Activated CD8-positive, alpha-beta memory T cell treated with anti-CD3 and anti-CD28 coated beads for 36 hours (primary cell): ENCODE measurements at regions not wholly inside any gene's neighbourhood (a gene's known extent, or its start where the extent isn't known, plus 50 kb on each side); places are given as distances from the start of the nearest gene placed in this dataset.

Experiments
- CTCF ChIA-PET: fragments of 350-600 bp; sonication (Branson Sonifier 250); formaldehyde crosslinking; loops from one replicate; lab custom pipeline; 2021; ENCODE audit warnings: antibody characterized with exemption; lab: Charles Lee
- POLR2A ChIA-PET: fragments of 350-600 bp; sonication (Branson Sonifier 250); formaldehyde crosslinking; loops from one replicate; lab custom pipeline; 2021; ENCODE audit warnings: antibody characterized with exemption; lab: Charles Lee

GRCh38 chr1:58925247-58925646 lies 141.4 kb upstream of the JUN start:
- POLR2A ChIA-PET: no interaction called here
- CTCF ChIA-PET: interaction anchor here (0.5 kb wide), 1 partner anchor 399 kb away, joined by 7 read pairs; no protein-coding TSS in a partner anchor

- POLR2A ChIA-PET: no interaction called here
Observed at GRCh38 chr1:58926152-58926551, 142.3 kb upstream of the JUN start.

DNA sequence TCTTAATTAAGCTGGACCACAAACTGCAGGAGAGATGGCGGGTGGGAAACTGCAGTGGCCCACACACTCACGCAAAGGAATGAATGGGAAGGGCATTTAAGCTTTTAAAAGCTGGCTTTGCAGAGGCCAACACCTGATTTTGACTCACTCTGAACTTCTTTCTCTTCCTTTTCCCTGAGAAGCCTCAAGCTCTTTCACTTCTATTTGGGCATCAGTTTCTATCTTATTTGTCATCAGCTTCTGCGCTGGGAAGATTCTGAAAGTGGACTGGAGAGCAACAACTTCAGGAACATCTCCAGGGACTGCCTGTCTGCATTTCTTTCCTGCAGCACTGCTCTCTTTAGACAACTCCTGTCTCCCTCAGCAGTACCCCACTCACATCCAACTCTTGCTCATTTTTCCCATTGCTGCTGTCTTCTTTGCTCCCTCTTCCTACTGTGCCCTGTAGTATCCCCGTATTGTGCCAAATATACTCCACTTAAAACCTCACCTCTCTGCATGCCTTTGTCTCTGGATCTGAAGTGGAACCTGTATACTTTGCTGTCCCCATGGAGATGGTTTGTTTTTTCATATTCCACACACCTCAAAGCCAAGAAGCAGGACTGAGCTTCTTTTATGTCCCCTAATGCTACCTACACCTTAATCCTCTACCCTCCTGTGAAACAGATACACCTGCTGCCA lies 143.3 kb upstream of the JUN start:
- ChIA-PET POLR2A (no interaction called here), CTCF (interaction anchor here (0.6 to 2.1 kb wide), 2 partner anchors 15 to 142 kb away, joined by 3 to 5 read pairs; no protein-coding TSS in a partner anchor)

More at GRCh38 chr1:58926152-58926551, 142.3 kb upstream of the JUN start:
- CTCF ChIA-PET: no interaction called here

DNA sequence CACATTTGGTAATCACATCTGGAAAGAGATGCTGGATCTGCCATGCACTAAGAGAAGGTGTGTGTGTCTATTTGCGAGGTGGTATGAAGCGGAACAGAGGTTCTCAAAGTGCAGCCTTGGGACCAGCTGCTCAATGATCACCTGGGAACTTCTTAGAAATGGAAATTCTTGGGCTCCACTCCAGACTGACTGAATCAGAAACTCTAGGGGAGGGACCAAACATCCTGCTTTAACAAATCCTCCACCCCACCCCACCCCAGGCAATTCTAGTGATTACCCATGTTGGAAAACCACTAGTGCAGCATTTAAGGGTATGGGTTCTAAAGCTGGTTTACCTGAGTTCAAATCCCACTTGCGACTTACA lies 143.9 kb upstream of the JUN start:
- CTCF ChIA-PET: interaction anchor here (2.1 kb wide), 1 partner anchor 15 kb away, joined by 5 read pairs; no protein-coding TSS in a partner anchor
- POLR2A ChIA-PET: no interaction called here

GRCh38 chr1:58928514-58928913 lies 144.7 kb upstream of the JUN start:
- CTCF ChIA-PET: interaction anchor here (2.1 kb wide), 1 partner anchor 14 kb away, joined by 5 read pairs; no protein-coding TSS in a partner anchor

DNA sequence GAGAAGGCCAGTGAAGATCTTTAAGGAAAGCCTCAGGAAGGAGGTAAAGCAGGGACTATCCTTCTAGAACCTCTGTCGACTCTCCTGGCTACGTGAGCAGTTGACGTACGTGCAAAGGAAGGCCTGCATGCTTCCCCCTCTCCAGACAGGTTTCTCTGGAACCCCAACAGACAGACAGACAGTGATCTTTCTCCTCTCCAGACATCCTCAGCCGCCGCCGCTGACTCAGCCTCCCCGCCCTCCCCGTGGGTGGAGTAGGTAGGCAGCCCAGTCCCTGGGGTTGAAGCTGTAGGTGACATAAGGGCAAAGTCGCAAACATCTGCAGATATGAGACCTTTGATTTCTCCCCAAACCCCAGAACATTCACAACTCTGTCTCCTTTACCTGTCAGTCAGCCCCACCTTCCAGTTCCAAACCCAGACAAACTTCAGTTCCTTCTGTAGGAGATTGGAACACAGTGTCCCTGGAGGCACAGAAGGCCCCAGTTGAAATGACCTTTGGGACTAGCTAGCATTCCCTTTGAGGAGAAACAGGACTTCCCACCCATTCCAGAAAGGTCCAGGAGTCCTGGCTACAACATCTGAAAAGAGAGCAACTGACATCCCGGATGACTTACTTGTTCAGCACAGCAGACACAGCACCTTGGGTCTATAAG lies 146.0 kb upstream of the JUN start:
- ChIA-PET CTCF (no interaction called here), POLR2A (no interaction called here)

More at GRCh38 chr1:58928514-58928913, 144.7 kb upstream of the JUN start:
- POLR2A ChIA-PET: no interaction called here

DNA sequence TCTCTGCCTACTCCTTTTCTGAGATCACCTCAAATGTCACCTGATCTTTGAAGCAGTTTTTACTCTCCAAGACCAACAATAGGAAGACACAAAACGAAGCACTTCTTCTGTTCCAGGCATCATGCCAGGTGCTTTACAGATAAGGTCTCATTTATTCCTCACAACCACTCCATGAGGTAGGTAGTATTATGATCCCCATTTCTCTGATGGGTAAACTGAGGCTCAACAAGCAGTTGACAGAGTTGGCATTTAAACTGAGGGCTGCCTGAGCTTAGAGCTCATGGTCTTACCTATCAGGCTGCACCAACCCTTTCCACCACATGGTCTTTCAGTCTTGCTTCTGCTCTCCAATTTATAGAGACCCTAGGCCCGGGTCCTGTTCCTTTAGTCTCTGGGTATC lies 147.2 kb upstream of the JUN start:
- ChIA-PET CTCF (no interaction called here), POLR2A (interaction anchor here (0.9 kb wide), 1 partner anchor 11 kb away, joined by 3 read pairs; no protein-coding TSS in a partner anchor)

- POLR2A ChIA-PET: no interaction called here
- CTCF ChIA-PET: no interaction called here
Observed at GRCh38 chr1:58931756-58932155, 147.9 kb upstream of the JUN start.

DNA sequence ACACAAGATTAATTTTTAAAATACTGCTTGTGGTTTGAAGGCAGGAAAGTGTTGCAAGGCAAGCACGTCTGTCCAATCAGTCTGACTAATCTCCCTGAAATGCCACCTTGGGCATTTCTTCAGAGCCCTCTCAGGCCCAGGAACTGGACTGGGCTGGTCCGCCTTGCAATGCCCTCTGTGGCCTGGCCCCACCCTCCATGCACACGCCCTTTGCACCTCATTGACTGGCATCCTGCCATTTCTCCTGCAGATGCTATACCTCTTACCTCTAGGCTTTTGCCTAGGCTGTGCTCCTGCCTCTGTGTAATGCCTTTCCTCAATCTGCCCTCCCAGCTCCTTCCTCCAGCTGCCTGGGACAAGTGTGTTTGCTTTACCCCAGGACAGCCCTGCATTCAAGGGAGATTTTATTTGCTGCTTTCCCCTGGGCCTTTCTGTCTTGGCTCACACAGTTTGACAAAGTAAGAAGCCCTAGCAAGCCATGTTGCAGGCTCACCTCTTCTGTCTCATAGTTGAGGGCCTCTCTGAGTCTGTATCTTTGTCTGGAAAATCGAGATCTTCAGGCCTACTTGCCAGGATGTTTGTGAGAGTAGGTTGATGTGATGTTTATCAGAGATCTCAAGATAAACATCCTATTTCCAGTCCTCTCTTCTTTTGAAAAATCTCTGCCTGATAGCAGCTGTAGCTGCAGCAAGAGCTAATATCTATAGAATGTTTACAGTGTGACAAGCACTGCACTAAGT lies 149.2 kb upstream of the JUN start:
- CTCF ChIA-PET: no interaction called here

GRCh38 chr1:58933599-58933926 lies 149.7 kb upstream of the JUN start:
- CTCF ChIA-PET: no interaction called here
- POLR2A ChIA-PET: no interaction called here

More for the DNA sequence above, 149.2 kb upstream of the JUN start:
- POLR2A ChIA-PET: no interaction called here

DNA sequence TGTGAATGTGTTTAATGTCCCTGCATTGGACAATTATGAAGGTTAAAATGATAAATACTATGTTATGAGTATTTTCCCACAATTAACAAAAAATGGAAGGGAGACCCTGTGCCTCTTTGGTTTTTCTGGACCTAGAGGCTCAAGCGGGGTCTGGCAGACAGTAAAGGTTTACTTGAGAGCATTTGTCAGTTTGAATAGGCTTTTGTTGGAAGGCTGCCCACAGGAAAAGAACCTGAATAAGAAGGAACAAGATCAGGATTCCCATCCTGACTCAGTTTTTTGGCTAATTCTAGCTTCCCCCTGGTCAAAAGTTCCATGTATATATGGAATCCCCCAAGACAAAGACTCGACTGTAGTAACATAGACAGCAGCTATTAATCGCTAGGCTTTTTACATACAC lies 150.9 kb upstream of the JUN start:
- ChIA-PET CTCF (no interaction called here), POLR2A (no interaction called here)

DNA sequence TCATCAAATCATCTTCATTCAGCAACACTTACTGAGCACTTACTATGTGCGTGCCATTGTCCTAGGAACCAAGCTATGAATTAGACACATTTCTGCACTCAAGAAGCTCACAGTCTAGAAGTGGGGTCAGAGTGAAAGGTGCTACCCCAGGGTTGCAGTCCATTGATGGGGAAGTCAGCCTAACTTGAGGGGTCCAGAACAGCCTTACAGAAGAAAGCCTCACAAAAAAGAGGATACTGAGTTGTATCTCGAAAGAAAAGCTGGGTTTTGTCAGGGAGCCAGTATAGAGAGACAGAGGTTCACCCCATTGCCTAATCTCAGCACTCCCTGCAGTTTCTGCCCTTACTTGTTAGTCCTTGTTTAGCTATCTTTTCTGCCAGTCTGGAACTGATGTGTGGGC lies 153.1 kb upstream of the JUN start:
- ChIA-PET CTCF (no interaction called here), POLR2A (no interaction called here)

- CTCF ChIA-PET: no interaction called here
Observed at GRCh38 chr1:58939146-58939545, 155.3 kb upstream of the JUN start.

DNA sequence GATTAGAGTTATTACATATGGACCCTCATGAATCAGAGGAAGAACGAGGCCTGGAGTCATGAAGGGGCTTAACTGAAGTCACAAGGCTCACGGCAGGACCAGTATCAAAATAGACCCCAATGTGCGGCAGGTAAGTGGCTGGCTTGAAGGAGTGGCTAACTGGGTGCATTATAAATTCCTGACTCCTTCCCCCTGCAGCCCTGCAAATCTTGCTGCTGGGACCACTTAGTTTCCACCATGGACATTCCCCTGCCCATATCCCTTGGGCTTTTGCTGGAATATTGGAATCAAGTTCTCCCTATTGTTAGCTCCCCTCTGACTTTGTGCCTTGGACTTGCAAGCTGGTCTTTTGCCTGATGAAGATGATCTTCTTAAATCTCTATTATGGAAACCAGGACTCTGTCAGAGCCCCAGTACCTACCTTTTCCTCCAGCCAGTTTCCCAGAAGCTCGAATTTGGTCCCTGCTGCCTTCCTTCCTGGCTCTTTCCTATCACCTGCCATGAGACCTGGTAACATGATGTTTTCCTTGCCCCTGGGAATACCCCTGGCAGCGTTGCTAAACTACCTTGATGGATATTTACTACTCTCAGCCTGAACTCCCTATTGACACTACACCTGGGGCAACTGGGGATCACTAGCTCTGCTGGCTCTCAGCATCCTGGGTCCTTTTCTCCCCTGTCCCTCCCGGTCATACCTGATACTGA lies 156.0 kb upstream of the JUN start:
- ChIA-PET POLR2A (interaction anchor here (1.2 kb wide), 1 partner anchor 10 kb away, joined by 3 read pairs; no protein-coding TSS in a partner anchor), CTCF (no interaction called here)

More at GRCh38 chr1:58939146-58939545, 155.3 kb upstream of the JUN start:
- POLR2A ChIA-PET: no interaction called here

GRCh38 chr1:58941471-58942289 lies 157.8 kb upstream of the JUN start:
- POLR2A ChIA-PET: interaction anchor here (0.7 kb wide), 1 partner anchor 11 kb away, joined by 3 read pairs; no protein-coding TSS in a partner anchor
- CTCF ChIA-PET: interaction anchor here (1.3 kb wide), 1 partner anchor 14 kb away, joined by 5 read pairs; no protein-coding TSS in a partner anchor

DNA sequence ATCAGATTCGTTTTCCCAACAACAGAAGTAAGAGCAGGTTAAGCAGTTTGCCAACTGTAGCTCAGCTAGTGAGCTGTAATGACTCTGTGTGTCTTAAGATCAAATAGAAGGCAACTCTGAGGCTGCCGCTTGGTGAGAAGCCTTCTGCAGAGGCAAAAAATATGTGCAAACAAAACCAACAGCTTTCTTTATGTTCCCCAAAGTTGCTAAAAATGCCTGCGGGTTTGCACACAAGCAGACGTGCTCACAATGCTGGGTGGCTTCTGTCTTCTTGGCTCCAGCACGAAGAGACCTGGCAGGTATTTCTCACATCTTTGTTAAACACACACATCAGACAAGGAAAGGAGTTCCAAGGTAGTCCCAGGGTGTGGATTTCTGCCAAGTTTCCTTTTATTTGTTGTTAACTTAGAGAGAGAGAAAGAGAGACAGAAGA lies 158.9 kb upstream of the JUN start:
- POLR2A ChIA-PET: interaction anchor here (0.7 kb wide), 1 partner anchor 159 kb away, joined by 3 read pairs; the partner anchor contains the start of gene JUN
- CTCF ChIA-PET: interaction anchor here (1.3 kb wide), 1 partner anchor 15 kb away, joined by 5 read pairs; no protein-coding TSS in a partner anchor

GRCh38 chr1:58943776-58944175 lies 159.9 kb upstream of the JUN start:
- POLR2A ChIA-PET: interaction anchor here (0.7 kb wide), 1 partner anchor 160 kb away, joined by 3 read pairs; the partner anchor contains the start of gene JUN
- CTCF ChIA-PET: no interaction called here

- ChIA-PET POLR2A (no interaction called here), CTCF (no interaction called here)
Observed at GRCh38 chr1:58944439-58944838, 160.6 kb upstream of the JUN start.
